Activated naive CD4-positive, alpha-beta T cell treated with anti-CD3 and anti-CD28 coated beads for 36 hours (primary cell): ENCODE measurements at regions not wholly inside any gene's neighbourhood (a gene's known extent, or its start where the extent isn't known, plus 50 kb on each side); places are given as distances from the start of the nearest gene placed in this dataset.

Experiments used
- CTCF ChIA-PET: fragments of 350-600 bp; sonication (Branson Sonifier 250); formaldehyde crosslinking; loops from one replicate; lab custom pipeline; 2021; ENCODE audit warnings: antibody characterized with exemption; lab: Charles Lee
- DNase-seq: peaks from one replicate; pipeline ENCODE4 v3.0.0-alpha.2; 2020
- H3K27ac Mint-ChIP-seq: one replicate; pipeline ENCODE4 v1.8.0; 2021; ENCODE audit warnings: mild to moderate bottlenecking, mixed read lengths
- H3K27me3 Mint-ChIP-seq: one replicate; pipeline ENCODE4 v1.8.0; 2021; ENCODE audit warnings: low read depth, mixed read lengths
- H3K36me3 Mint-ChIP-seq: one replicate; pipeline ENCODE4 v1.8.0; 2021; ENCODE audit warnings: low read depth, mixed read lengths
- H3K4me1 Mint-ChIP-seq: one replicate; pipeline ENCODE4 v1.8.0; 2021; ENCODE audit warnings: low read depth, mixed read lengths
- H3K4me3 Mint-ChIP-seq: one replicate; pipeline ENCODE4 v1.8.0; 2021; ENCODE audit warnings: mild to moderate bottlenecking, moderate library complexity, mixed read lengths
- H3K9me3 Mint-ChIP-seq: one replicate; pipeline ENCODE4 v1.8.0; 2021; ENCODE audit warnings: mixed read lengths
- intact Hi-C: fragments of 100-400 bp; cut with micrococcal nuclease; formaldehyde crosslinking; loops from one replicate; pipeline ENCODE4 v1.15.1; 2023

- no peak overlapping the region for H3K4me3 Mint-ChIP-seq
- intact Hi-C loops = no loop called here
- no peaks in the 10 kb centered on the region for H3K4me1 Mint-ChIP-seq
- no peak overlapping the region for H3K27ac Mint-ChIP-seq
- no peak for DNase-seq
- H3K36me3 Mint-ChIP-seq = peaks cover 5% of the 10 kb centered on the region
- CTCF ChIA-PET = no interaction called here
- H3K9me3 Mint-ChIP-seq = peaks cover 15% of the 10 kb centered on the region
- H3K27me3 Mint-ChIP-seq = no peaks in the 10 kb centered on the region
These were observed 152.9 kb upstream of the FOXN2 start for GRCh38 chr2:48161628-48162027.

DNA sequence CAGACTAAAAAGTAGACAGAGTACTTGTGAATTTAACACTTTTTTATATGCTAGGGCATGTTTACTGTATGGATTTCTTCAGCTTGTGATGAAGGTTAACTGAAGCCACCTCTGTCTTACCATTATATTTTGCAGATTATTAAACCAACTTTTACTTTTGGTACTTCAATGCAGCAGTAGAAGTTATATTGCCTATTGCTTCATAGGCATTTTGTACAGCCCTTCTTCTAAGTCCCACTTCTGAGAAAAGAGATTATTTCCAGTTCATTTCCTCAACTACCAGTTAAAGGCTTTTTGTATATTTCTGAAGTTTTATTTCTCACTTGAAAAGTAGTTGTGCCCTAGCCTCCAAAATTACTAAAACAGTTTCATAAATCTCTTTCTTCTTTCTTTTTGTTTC, 151.7 kb upstream of the FOXN2 start:
- peaks cover 14% of the 10 kb centered on the region for H3K9me3 Mint-ChIP-seq
- H3K4me1 Mint-ChIP-seq = no peaks in the 10 kb centered on the region
- no peak for DNase-seq
- H3K27ac Mint-ChIP-seq = no peak overlapping the region
- peaks cover 6% of the 10 kb centered on the region for H3K36me3 Mint-ChIP-seq
- H3K27me3 Mint-ChIP-seq = no peaks in the 10 kb centered on the region
- intact Hi-C loops = no loop called here
- CTCF ChIA-PET = no interaction called here
- H3K4me3 Mint-ChIP-seq = no peak overlapping the region

DNA sequence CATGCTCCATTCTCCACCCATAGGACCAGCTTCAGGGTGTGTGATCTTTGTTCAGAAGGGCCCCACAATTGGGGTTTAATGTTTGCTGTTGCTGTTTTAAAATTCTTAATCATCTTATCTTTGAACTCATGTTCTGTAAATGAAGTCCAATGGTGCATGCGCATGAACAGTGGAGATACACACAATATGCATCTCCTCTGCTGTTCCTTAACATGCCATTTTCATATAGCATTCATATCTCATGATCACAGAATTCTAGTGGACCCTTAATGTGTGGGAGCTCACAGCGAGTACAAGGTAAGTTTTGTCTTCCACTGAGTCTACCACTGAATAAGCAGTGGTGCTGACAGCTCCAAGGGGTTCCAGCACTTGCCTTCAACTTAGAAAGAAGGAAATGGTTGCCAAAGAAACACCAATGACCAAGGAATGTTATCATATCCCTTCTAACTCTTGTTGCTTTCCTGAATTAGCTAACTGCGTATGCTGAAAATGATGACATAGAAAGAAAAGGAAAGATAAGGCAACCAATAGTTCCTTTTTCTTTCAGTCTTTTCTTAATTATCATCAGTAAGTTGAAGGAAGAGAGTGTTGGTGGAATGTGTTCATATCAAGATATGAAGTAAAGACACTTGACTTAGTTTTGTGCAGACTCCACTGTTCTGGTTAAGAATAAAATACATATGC, 149.3 kb upstream of the FOXN2 start:
- Mint-ChIP-seq H3K9me3 (peaks cover 10% of the 10 kb centered on the region), H3K27ac (no peak overlapping the region), H3K4me1 (no peaks in the 10 kb centered on the region), H3K27me3 (no peaks in the 10 kb centered on the region), H3K4me3 (no peak overlapping the region), H3K36me3 (peaks cover 2% of the 10 kb centered on the region)
- DNase-seq = no peak
- CTCF ChIA-PET = no interaction called here
- intact Hi-C loops = no loop called here

DNA sequence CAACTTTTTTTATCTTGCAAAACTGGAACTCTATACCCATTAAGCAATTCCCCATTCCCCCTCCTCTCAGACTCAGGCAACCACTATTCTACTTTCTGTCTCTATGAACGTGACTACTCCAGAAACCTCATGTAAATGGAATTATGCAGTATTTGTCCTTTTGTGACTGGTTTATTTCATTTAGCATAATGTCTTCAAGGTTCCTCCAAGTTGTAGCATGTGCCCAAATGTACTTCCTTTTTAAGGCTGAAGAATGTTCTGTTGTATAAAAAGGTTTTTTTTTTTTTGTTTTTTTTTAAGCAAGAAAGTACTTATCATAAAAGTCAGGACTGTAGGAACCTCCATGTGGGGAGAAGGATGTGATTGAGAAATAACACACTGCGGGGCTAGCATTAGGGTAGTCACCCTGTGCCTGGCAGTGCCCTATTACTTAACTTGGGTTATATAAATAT, 145.3 kb upstream of the FOXN2 start:
- no peak for DNase-seq
- CTCF ChIA-PET = no interaction called here
- no peaks in the 10 kb centered on the region for H3K4me1 Mint-ChIP-seq
- H3K27ac Mint-ChIP-seq = no peak overlapping the region
- H3K27me3 Mint-ChIP-seq = no peaks in the 10 kb centered on the region
- intact Hi-C loops = no loop called here
- no peak overlapping the region for H3K4me3 Mint-ChIP-seq
- peaks cover 2% of the 10 kb centered on the region for H3K36me3 Mint-ChIP-seq
- H3K9me3 Mint-ChIP-seq = peaks cover 8% of the 10 kb centered on the region

- no peak for DNase-seq
- intact Hi-C loops = no loop called here
- CTCF ChIA-PET = interaction anchor here (0.7 kb wide), 1 partner anchor 42 kb away, joined by 4 read pairs; no protein-coding TSS in a partner anchor
- peaks cover 2% of the 10 kb centered on the region for H3K36me3 Mint-ChIP-seq
- H3K27ac Mint-ChIP-seq = no peak overlapping the region
- H3K4me1 Mint-ChIP-seq = no peaks in the 10 kb centered on the region
- H3K27me3 Mint-ChIP-seq = no peaks in the 10 kb centered on the region
- H3K9me3 Mint-ChIP-seq = peaks cover 8% of the 10 kb centered on the region
- H3K4me3 Mint-ChIP-seq = no peak overlapping the region
These were observed 144.2 kb upstream of the FOXN2 start for GRCh38 chr2:48170281-48170680.

- Mint-ChIP-seq H3K9me3 (no peaks in the 10 kb centered on the region), H3K4me3 (no peak overlapping the region), H3K4me1 (no peaks in the 10 kb centered on the region), H3K27me3 (no peaks in the 10 kb centered on the region), H3K36me3 (no peaks in the 10 kb centered on the region), H3K27ac (no peak overlapping the region)
- CTCF ChIA-PET = no interaction called here
- no peak for DNase-seq
- intact Hi-C loops = no loop called here
These were observed 141.3 kb upstream of the FOXN2 start for GRCh38 chr2:48173141-48173540.

DNA sequence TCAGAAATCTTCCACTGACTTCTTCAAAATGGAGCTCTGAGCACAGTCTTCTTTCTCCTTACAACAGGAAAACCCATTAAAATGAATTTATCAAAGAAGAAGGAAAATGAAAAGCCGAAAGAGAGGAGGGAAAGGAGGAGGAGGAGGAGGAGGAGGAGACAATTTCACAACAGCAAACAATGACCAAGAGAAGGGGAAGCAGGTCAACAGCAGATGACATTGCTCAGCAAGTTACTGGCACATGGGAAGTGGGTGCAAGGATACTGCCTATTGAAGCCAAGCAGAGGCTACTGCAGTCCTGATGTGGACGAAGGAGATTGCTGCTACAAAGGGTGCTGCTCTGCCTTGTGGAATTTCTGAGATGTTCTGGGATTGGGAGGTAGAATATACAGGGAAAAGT, 140.0 kb upstream of the FOXN2 start:
- H3K27me3 Mint-ChIP-seq = no peaks in the 10 kb centered on the region
- no peak overlapping the region for H3K27ac Mint-ChIP-seq
- intact Hi-C loops = no loop called here
- CTCF ChIA-PET = no interaction called here
- no peak overlapping the region for H3K4me3 Mint-ChIP-seq
- H3K9me3 Mint-ChIP-seq = no peaks in the 10 kb centered on the region
- no peaks in the 10 kb centered on the region for H3K36me3 Mint-ChIP-seq
- no peaks in the 10 kb centered on the region for H3K4me1 Mint-ChIP-seq
- DNase-seq = no peak

GRCh38 chr2:48175254-48175653, 139.2 kb upstream of the FOXN2 start:
- Mint-ChIP-seq H3K27me3 (no peaks in the 10 kb centered on the region), H3K9me3 (no peaks in the 10 kb centered on the region), H3K36me3 (no peaks in the 10 kb centered on the region), H3K4me1 (no peaks in the 10 kb centered on the region), H3K4me3 (no peak overlapping the region), H3K27ac (no peak overlapping the region)
- no peak for DNase-seq
- CTCF ChIA-PET = no interaction called here
- intact Hi-C loops = no loop called here

DNA sequence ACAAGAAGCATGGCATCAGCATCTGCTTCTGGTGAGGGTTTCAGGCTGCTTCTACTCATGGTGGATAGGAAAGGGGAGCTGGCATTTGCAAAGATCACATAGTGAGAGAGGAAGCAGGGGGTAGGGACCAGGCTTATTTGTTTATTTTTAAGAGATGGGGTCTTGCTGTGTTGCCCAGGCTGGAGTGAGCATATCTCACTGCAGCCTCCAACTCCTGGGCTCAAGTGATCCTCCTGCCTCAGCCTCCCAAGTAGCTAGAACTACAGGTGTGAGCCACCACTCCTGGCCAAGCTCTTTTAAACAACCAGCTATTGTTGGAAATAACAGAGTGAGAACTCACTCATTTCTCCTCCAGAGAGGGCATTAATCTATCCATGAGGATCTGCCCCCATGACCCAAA, 138.8 kb upstream of the FOXN2 start:
- no peaks in the 10 kb centered on the region for H3K36me3 Mint-ChIP-seq
- H3K4me3 Mint-ChIP-seq = no peak overlapping the region
- CTCF ChIA-PET = no interaction called here
- H3K27ac Mint-ChIP-seq = no peak overlapping the region
- H3K27me3 Mint-ChIP-seq = no peaks in the 10 kb centered on the region
- no peak for DNase-seq
- intact Hi-C loops = no loop called here
- no peaks in the 10 kb centered on the region for H3K9me3 Mint-ChIP-seq
- H3K4me1 Mint-ChIP-seq = no peaks in the 10 kb centered on the region

GRCh38 chr2:48176876-48177275, 137.6 kb upstream of the FOXN2 start:
- H3K9me3 Mint-ChIP-seq = no peaks in the 10 kb centered on the region
- H3K36me3 Mint-ChIP-seq = no peaks in the 10 kb centered on the region
- H3K27me3 Mint-ChIP-seq = no peaks in the 10 kb centered on the region
- CTCF ChIA-PET = no interaction called here
- no peak overlapping the region for H3K27ac Mint-ChIP-seq
- H3K4me1 Mint-ChIP-seq = no peaks in the 10 kb centered on the region
- intact Hi-C loops = no loop called here
- no peak for DNase-seq
- no peak overlapping the region for H3K4me3 Mint-ChIP-seq

DNA sequence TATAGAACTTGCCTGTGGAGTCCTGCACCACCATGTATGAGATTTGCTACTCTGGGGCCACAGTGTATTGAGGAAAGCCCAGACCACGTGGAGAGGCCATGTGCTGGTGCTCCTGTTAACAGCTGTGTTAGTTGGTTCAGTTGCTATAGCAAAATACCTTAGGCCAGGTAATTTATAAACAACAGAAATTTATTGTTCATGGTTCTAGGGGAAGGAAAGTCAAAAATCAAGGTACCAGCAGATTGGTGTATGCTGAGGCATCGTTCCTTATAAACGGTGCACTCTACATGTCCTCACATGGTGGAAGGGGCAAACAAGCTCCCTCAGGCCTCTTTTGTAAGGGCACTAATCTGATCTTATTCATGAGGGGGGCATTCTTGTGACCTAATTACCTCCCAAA, 135.9 kb upstream of the FOXN2 start:
- no peak for DNase-seq
- H3K36me3 Mint-ChIP-seq = no peaks in the 10 kb centered on the region
- no peaks in the 10 kb centered on the region for H3K27me3 Mint-ChIP-seq
- no peaks in the 10 kb centered on the region for H3K4me1 Mint-ChIP-seq
- no peak overlapping the region for H3K4me3 Mint-ChIP-seq
- H3K27ac Mint-ChIP-seq = no peak overlapping the region
- intact Hi-C loops = no loop called here
- no peaks in the 10 kb centered on the region for H3K9me3 Mint-ChIP-seq
- CTCF ChIA-PET = no interaction called here

GRCh38 chr2:48180557-48180956, 133.9 kb upstream of the FOXN2 start:
- Mint-ChIP-seq H3K27ac (no peak overlapping the region), H3K9me3 (no peaks in the 10 kb centered on the region), H3K4me3 (no peak overlapping the region), H3K27me3 (no peaks in the 10 kb centered on the region), H3K4me1 (no peaks in the 10 kb centered on the region), H3K36me3 (no peaks in the 10 kb centered on the region)
- intact Hi-C loops = no loop called here
- no peak for DNase-seq
- CTCF ChIA-PET = no interaction called here

- CTCF ChIA-PET = no interaction called here
- no peaks in the 10 kb centered on the region for H3K9me3 Mint-ChIP-seq
- H3K4me1 Mint-ChIP-seq = no peaks in the 10 kb centered on the region
- H3K4me3 Mint-ChIP-seq = no peak overlapping the region
- no peak overlapping the region for H3K27ac Mint-ChIP-seq
- H3K27me3 Mint-ChIP-seq = no peaks in the 10 kb centered on the region
- no peaks in the 10 kb centered on the region for H3K36me3 Mint-ChIP-seq
- no peak for DNase-seq
- intact Hi-C loops = no loop called here
These were observed 131.2 kb upstream of the FOXN2 start for GRCh38 chr2:48183276-48183675.
